ENCODE measurements at regions not wholly inside any gene's neighbourhood (a gene's known extent, or its start where the extent isn't known, plus 50 kb on each side); places are given as distances from the start of the nearest gene placed in this dataset.

- Histone ChIP-seq H3K27me3 (replicated peaks; ENCODE audit: insufficient read depth, low read length) (no peaks in the 10 kb centered on the region), H3K9me3 (replicated peaks; ENCODE audit: insufficient read depth, low read length) (no peaks in the 10 kb centered on the region), H4K20me1 (ENCODE audit: insufficient read depth, low read length) (no peaks in the 10 kb centered on the region), H3K4me3 (ENCODE audit: low read length) (no peak overlapping the region), H3K4me1 (ENCODE audit: low read length) (peaks cover 50% of the 10 kb centered on the region), H3F3A (ENCODE audit: insufficient read depth, low read length) (peaks cover 23% of the 10 kb centered on the region), H3K27ac (ENCODE audit: low read length) (peak overlapping the region; percentile 95), H2AFZ (ENCODE audit: low read length) (no peak overlapping the region), H3K36me3 (replicated peaks; ENCODE audit: insufficient read depth, low read length) (no peaks in the 10 kb centered on the region), H3K9me2 (replicated peaks; ENCODE audit: insufficient read depth, low read length) (no peaks in the 10 kb centered on the region), H3K79me2 (ENCODE audit: low read length) (no peaks in the 10 kb centered on the region), H3K9ac (ENCODE audit: low read length) (peak overlapping the region; percentile 44; the same call in 1 of the 2 replicates), H3K4me2 (ENCODE audit: low read depth, low read length) (peak overlapping the region; percentile 26; the same call in 1 of the 2 replicates)
- DNase-seq: no peak
- TF ChIP-seq EZH2 (optimal IDR thresholded peaks at IDR 0.05; ENCODE audit: low read depth, low read length) (no peak), CTCF (IDR thresholded peaks at IDR 0.05; ENCODE audit: low read length) (no peak), EZH2phosphoT487 (IDR thresholded peaks at IDR 0.05; ENCODE audit: low read length) (no peak)
These were observed 1233.3 kb downstream of the TBC1D22A start for GRCh38 chr22:47995718-47996117.

GRCh38 chr22:47995264-47995627 lies 1232.8 kb downstream of the TBC1D22A start:
- no peaks in the 10 kb centered on the region for H3K9me3 ChIP-seq (replicated peaks; ENCODE audit: insufficient read depth, low read length)
- H3K27me3 ChIP-seq (replicated peaks; ENCODE audit: insufficient read depth, low read length): no peaks in the 10 kb centered on the region
- H3K27ac ChIP-seq (ENCODE audit: low read length): peak overlapping the region; percentile 95
- peaks cover 23% of the 10 kb centered on the region for H3F3A ChIP-seq (ENCODE audit: insufficient read depth, low read length)
- DNase-seq: no peak
- H3K4me1 ChIP-seq (ENCODE audit: low read length): peaks cover 50% of the 10 kb centered on the region
- TF ChIP-seq CTCF (IDR thresholded peaks at IDR 0.05; ENCODE audit: low read length): no peak
- TF ChIP-seq EZH2 (optimal IDR thresholded peaks at IDR 0.05; ENCODE audit: low read depth, low read length): no peak
- TF ChIP-seq EZH2phosphoT487 (IDR thresholded peaks at IDR 0.05; ENCODE audit: low read length): no peak
- H3K9me2 ChIP-seq (replicated peaks; ENCODE audit: insufficient read depth, low read length): no peaks in the 10 kb centered on the region
- no peaks in the 10 kb centered on the region for H3K36me3 ChIP-seq (replicated peaks; ENCODE audit: insufficient read depth, low read length)
- H2AFZ ChIP-seq (ENCODE audit: low read length): no peak overlapping the region
- H3K4me3 ChIP-seq (ENCODE audit: low read length): no peak overlapping the region
- H4K20me1 ChIP-seq (ENCODE audit: insufficient read depth, low read length): no peaks in the 10 kb centered on the region
- no peak overlapping the region for H3K9ac ChIP-seq (ENCODE audit: low read length)
- no peaks in the 10 kb centered on the region for H3K79me2 ChIP-seq (ENCODE audit: low read length)
- no peak overlapping the region for H3K4me2 ChIP-seq (ENCODE audit: low read depth, low read length)

- H3K36me3 ChIP-seq (replicated peaks; ENCODE audit: insufficient read depth, low read length): no peaks in the 10 kb centered on the region
- no peak overlapping the region for H3K4me3 ChIP-seq (ENCODE audit: low read length)
- no peak overlapping the region for H3K9ac ChIP-seq (ENCODE audit: low read length)
- H3K79me2 ChIP-seq (ENCODE audit: low read length): no peaks in the 10 kb centered on the region
- H4K20me1 ChIP-seq (ENCODE audit: insufficient read depth, low read length): no peaks in the 10 kb centered on the region
- peak overlapping the region; percentile 95; the same call in 1 of the 2 replicates for H3K27ac ChIP-seq (ENCODE audit: low read length)
- H3K4me2 ChIP-seq (ENCODE audit: low read depth, low read length): no peak overlapping the region
- no peak for TF ChIP-seq CTCF (IDR thresholded peaks at IDR 0.05; ENCODE audit: low read length)
- TF ChIP-seq EZH2phosphoT487 (IDR thresholded peaks at IDR 0.05; ENCODE audit: low read length): no peak
- TF ChIP-seq EZH2 (optimal IDR thresholded peaks at IDR 0.05; ENCODE audit: low read depth, low read length): no peak
- peaks cover 50% of the 10 kb centered on the region for H3K4me1 ChIP-seq (ENCODE audit: low read length)
- H3K9me3 ChIP-seq (replicated peaks; ENCODE audit: insufficient read depth, low read length): no peaks in the 10 kb centered on the region
- no peak for DNase-seq
- no peak overlapping the region for H2AFZ ChIP-seq (ENCODE audit: low read length)
- H3F3A ChIP-seq (ENCODE audit: insufficient read depth, low read length): peaks cover 23% of the 10 kb centered on the region
- H3K27me3 ChIP-seq (replicated peaks; ENCODE audit: insufficient read depth, low read length): no peaks in the 10 kb centered on the region
- H3K9me2 ChIP-seq (replicated peaks; ENCODE audit: insufficient read depth, low read length): no peaks in the 10 kb centered on the region
These were observed 1232.3 kb downstream of the TBC1D22A start for GRCh38 chr22:47994601-47995263.

Measured in MM.1S (cell line).